B cell (primary cell): ENCODE measurements at regions not wholly inside any gene's neighbourhood (a gene's known extent, or its start where the extent isn't known, plus 50 kb on each side); places are given as distances from the start of the nearest gene placed in this dataset.

ENCODE experiments used
- CTCF ChIP-seq: fragments of 200-600 bp; IDR thresholded peaks from one replicate; pipeline ENCODE4 v1.8.0; 2022; ENCODE audit warnings: antibody characterized with exemption, mild to moderate bottlenecking
- EZH2 ChIP-seq: IDR thresholded peaks from 2 replicates; pipeline ENCODE4 v1.6.1; 2012; ENCODE audit warnings: borderline replicate concordance, low read depth, mild to moderate bottlenecking, moderate library complexity, low read length; ENCODE audit not compliant: insufficient read depth, poor library complexity, severe bottlenecking

GRCh38 chr19:29143183-29143582 lies 69.8 kb downstream of the UQCRFS1 start:
- no peak for TF ChIP-seq CTCF
- no peak for TF ChIP-seq EZH2
